SU-DHL-6 (cell line): ENCODE measurements at regions not wholly inside any gene's neighbourhood (a gene's known extent, or its start where the extent isn't known, plus 50 kb on each side); places are given as distances from the start of the nearest gene placed in this dataset.

Source experiments
- EZH2phosphoT487 ChIP-seq: fragments of 200-600 bp; sonication (generic), shearing (Covaris generic); conservative IDR thresholded peaks from 2 replicates; pipeline ENCODE4 v1.6.1; 2018; ENCODE audit warnings: mild to moderate bottlenecking, antibody characterized with exemption, low read length, moderate library complexity, mixed read lengths
- TF ChIP-seq, protein P1 (sequence below): fragments of 200-600 bp; sonication (generic); IDR thresholded peaks from one replicate; pipeline ENCODE4 v1.5.1; 2017; ENCODE audit warnings: antibody characterized with exemption, mild to moderate bottlenecking, low read length, moderate library complexity; ENCODE audit not compliant: insufficient read depth, poor library complexity, severe bottlenecking

DNA sequence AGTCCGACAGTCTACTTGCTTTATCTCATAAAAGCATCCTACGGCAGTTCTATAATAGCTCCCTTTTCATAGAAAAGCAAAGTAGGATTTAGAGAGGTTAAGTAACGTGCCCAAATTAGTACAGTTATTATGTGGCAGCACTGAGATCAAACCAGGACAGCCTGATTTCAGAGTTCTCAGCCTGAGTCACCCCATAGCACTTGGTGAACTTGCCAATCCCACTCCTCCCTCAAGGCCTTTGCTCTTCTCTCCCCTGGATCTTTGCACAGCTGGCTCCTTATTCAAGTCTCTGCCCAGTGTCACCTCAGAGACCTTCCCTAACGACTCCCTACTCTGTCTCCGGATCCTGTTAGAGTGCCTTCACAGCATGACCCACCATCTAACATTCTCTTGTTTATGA is 438.0 kb upstream of the NFE2L3 start:
- TF ChIP-seq, protein P1, sequence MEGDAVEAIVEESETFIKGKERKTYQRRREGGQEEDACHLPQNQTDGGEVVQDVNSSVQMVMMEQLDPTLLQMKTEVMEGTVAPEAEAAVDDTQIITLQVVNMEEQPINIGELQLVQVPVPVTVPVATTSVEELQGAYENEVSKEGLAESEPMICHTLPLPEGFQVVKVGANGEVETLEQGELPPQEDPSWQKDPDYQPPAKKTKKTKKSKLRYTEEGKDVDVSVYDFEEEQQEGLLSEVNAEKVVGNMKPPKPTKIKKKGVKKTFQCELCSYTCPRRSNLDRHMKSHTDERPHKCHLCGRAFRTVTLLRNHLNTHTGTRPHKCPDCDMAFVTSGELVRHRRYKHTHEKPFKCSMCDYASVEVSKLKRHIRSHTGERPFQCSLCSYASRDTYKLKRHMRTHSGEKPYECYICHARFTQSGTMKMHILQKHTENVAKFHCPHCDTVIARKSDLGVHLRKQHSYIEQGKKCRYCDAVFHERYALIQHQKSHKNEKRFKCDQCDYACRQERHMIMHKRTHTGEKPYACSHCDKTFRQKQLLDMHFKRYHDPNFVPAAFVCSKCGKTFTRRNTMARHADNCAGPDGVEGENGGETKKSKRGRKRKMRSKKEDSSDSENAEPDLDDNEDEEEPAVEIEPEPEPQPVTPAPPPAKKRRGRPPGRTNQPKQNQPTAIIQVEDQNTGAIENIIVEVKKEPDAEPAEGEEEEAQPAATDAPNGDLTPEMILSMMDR: no peak
- TF ChIP-seq EZH2phosphoT487: no peak
